Thymus (tissue), 11 donors: ENCODE measurements at regions not wholly inside any gene's neighbourhood (a gene's known extent, or its start where the extent isn't known, plus 50 kb on each side); places are given as distances from the start of the nearest gene placed in this dataset.

ENCODE experiments used
- DNase-seq, 9 donors: peaks; one replicate each; pipeline ENCODE4 v3.0.0-alpha.2; 2013; ENCODE audit warnings: low spot score in 9 of 9, low read depth in 6 of 9, missing footprints in 1 of 9
- H3K27ac ChIP-seq, 2 donors: one replicate each; pipeline ENCODE4 v1.5.1; 2013; ENCODE audit warnings: control low read depth in 1 of 2, low read depth in 1 of 2, low read length in 1 of 2, mild to moderate bottlenecking in 1 of 2, moderate library complexity in 1 of 2
- H3K27me3 ChIP-seq, 2 donors: one replicate each; pipeline ENCODE4 v1.5.1; 2013; ENCODE audit warnings: low read length in 1 of 2; ENCODE audit not compliant: control insufficient read depth in 2 of 2, insufficient read depth in 1 of 2
- H3K36me3 ChIP-seq, 2 donors: one replicate each; pipeline ENCODE4 v1.5.1; 2013; ENCODE audit warnings: low read length in 1 of 2, mild to moderate bottlenecking in 1 of 2, moderate library complexity in 1 of 2; ENCODE audit not compliant: control insufficient read depth in 2 of 2, insufficient read depth in 2 of 2
- H3K4me1 ChIP-seq, 2 donors: one replicate each; pipeline ENCODE4 v1.5.1; 2013; ENCODE audit warnings: low read length in 2 of 2; ENCODE audit not compliant: control insufficient read depth in 2 of 2, insufficient read depth in 2 of 2
- H3K4me3 ChIP-seq, 2 donors: one replicate each; pipeline ENCODE4 v1.5.1; 2013; ENCODE audit warnings: low read length in 2 of 2, control low read depth in 1 of 2, mild to moderate bottlenecking in 1 of 2
- H3K9me3 ChIP-seq, 2 donors: one replicate each; pipeline ENCODE4 v1.5.1; 2013; ENCODE audit warnings: low read length in 1 of 2, mild to moderate bottlenecking in 1 of 2; ENCODE audit not compliant: control insufficient read depth in 2 of 2, insufficient read depth in 1 of 2
- WGBS: extraction: QIAGEN DNeasy Blood & Tissue Kit; methylation state at CpG from one replicate; pipeline ENCODE4 v1.1.7; 2013; 5-methylcytosine and 5-hydroxymethylcytosine counted together
- donor health status: healthy.

DNA sequence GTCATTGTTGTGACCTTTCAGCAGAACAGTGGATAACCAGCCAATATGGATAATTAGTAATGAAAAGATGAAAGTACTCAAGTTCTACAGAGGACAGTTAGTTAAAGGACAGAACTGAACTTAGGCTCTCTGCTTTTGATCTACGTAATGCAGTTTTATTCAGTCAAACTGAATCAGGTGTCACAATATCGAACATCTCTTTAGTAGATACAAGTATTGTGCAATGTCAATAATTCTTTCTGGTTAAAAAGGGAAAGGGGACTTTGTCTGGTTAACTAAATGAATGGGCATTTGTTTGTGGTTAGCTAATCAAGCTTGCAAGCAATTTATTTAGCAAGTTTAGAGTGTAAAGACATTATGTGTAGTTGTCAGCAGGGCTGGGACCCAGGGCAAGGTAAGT lies 562.2 kb upstream of the PTBP2 start:
- Histone ChIP-seq H3K27me3 (no peaks in the 10 kb centered on the region), H3K4me3 (no peak overlapping the region), H3K36me3 (no peaks in the 10 kb centered on the region), H3K4me1 (no peaks in the 10 kb centered on the region), H3K27ac (no peak overlapping the region), H3K9me3 (peaks cover 2 to 4% of the 10 kb centered on the region in 2 donors)
- no peak for DNase-seq
- WGBS = 90% methylated on average over 2 of the region's 2 CpGs

- Histone ChIP-seq H3K27ac (no peak overlapping the region), H3K27me3 (no peaks in the 10 kb centered on the region), H3K4me1 (no peaks in the 10 kb centered on the region), H3K9me3 (no peaks in the 10 kb centered on the region), H3K4me3 (no peak overlapping the region), H3K36me3 (no peaks in the 10 kb centered on the region)
- no peak for DNase-seq
- 84% methylated on average over 4 of the region's 4 CpGs for WGBS
Measured at GRCh38 chr1:96164053-96164452, 557.5 kb upstream of the PTBP2 start.

DNA sequence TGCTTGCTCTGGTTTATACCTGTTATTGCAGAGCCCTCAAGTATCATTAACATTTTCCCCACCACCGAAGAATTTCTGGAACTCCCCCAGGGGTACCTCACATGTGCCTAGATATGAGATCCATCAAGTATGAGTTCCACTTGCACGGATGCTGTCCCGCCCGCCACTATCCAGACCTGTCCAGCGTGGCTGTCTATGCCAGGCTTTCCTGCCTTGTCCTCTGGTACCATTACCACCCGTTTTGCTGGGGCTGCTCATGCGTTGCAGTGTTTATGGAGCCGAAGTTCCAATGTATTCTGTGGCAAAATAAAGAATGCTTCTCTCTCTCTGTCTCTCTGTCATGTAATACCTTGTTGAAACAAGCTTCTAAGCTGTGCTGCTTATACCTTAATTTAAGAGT lies 543.5 kb upstream of the PTBP2 start:
- H3K4me3 ChIP-seq = no peak overlapping the region
- DNase-seq = no peak
- 93% methylated on average over 8 of the region's 8 CpGs for WGBS

GRCh38 chr1:96183485-96183884 lies 538.1 kb upstream of the PTBP2 start:
- Histone ChIP-seq H3K4me3 (no peak overlapping the region), H3K9me3 (no peaks in the 10 kb centered on the region), H3K27ac (no peak overlapping the region), H3K36me3 (no peaks in the 10 kb centered on the region), H3K27me3 (no peaks in the 10 kb centered on the region), H3K4me1 (no peaks in the 10 kb centered on the region)
- 80% methylated on average over 2 of the region's 2 CpGs for WGBS
- no peak for DNase-seq

More for the DNA sequence above, 543.5 kb upstream of the PTBP2 start:
- Histone ChIP-seq H3K4me1 (no peaks in the 10 kb centered on the region), H3K36me3 (no peaks in the 10 kb centered on the region), H3K27me3 (no peaks in the 10 kb centered on the region), H3K9me3 (peaks cover 0 to 3% of the 10 kb centered on the region in 2 donors), H3K27ac (no peak overlapping the region)

- Histone ChIP-seq H3K4me3 (no peak overlapping the region), H3K9me3 (no peaks in the 10 kb centered on the region), H3K27ac (no peak overlapping the region), H3K4me1 (no peaks in the 10 kb centered on the region), H3K36me3 (no peaks in the 10 kb centered on the region), H3K27me3 (no peaks in the 10 kb centered on the region)
- 81% methylated on average over 6 of the region's 6 CpGs for WGBS
- no peak for DNase-seq
Measured at GRCh38 chr1:96183928-96184327, 537.7 kb upstream of the PTBP2 start.

- Histone ChIP-seq H3K4me3 (no peak overlapping the region), H3K27me3 (no peaks in the 10 kb centered on the region), H3K9me3 (no peaks in the 10 kb centered on the region), H3K36me3 (no peaks in the 10 kb centered on the region), H3K4me1 (no peaks in the 10 kb centered on the region), H3K27ac (no peak overlapping the region)
- WGBS = 83% methylated on average over 2 of the region's 2 CpGs
- no peak for DNase-seq
Measured at GRCh38 chr1:96185181-96185580, 536.4 kb upstream of the PTBP2 start.

DNA sequence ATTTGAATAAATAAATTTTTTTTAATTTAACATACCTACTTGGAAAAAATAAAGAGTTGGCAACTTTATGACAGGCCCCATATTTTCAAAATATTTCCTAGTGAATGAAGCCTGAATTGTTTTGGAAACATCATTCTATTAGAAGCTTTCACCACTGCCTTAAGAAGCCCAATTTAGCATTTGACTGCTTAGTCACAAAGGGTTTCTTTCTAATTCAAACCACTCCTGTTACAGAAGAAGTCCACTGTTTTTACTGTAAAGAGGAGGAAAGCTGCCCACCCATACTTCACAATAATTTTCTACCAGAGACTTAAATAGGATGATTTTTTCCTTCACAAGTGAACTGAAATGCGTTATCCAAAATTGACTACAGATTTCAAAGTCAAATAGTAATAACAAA lies 534.6 kb upstream of the PTBP2 start:
- no peak overlapping the region for H3K27ac ChIP-seq

GRCh38 chr1:96191165-96191564 lies 530.4 kb upstream of the PTBP2 start:
- Histone ChIP-seq H3K9me3 (peaks cover 0 to 7% of the 10 kb centered on the region in 2 donors), H3K27ac (no peak overlapping the region), H3K36me3 (no peaks in the 10 kb centered on the region), H3K4me1 (no peaks in the 10 kb centered on the region), H3K4me3 (no peak overlapping the region), H3K27me3 (no peaks in the 10 kb centered on the region)
- no peak for DNase-seq
- WGBS = 62% methylated on average over 2 of the region's 2 CpGs

More for the DNA sequence above, 534.6 kb upstream of the PTBP2 start:
- no peak for DNase-seq
- Histone ChIP-seq H3K4me1 (no peaks in the 10 kb centered on the region), H3K9me3 (no peaks in the 10 kb centered on the region), H3K36me3 (no peaks in the 10 kb centered on the region), H3K27me3 (no peaks in the 10 kb centered on the region), H3K4me3 (no peak overlapping the region)
- 82% methylated on average over 1 of the region's 1 CpG for WGBS

GRCh38 chr1:96206451-96206850 lies 515.1 kb upstream of the PTBP2 start:
- no peaks in the 10 kb centered on the region for H3K27me3 ChIP-seq
- no peak overlapping the region for H3K4me3 ChIP-seq
- H3K4me1 ChIP-seq = no peaks in the 10 kb centered on the region
- H3K9me3 ChIP-seq = no peaks in the 10 kb centered on the region
- WGBS = 67% methylated on average over 2 of the region's 2 CpGs
- H3K36me3 ChIP-seq = no peaks in the 10 kb centered on the region
- no peak for DNase-seq
- H3K27ac ChIP-seq = no peak overlapping the region

GRCh38 chr1:96207936-96208335 lies 513.6 kb upstream of the PTBP2 start:
- Histone ChIP-seq H3K27me3 (no peaks in the 10 kb centered on the region), H3K4me3 (no peak overlapping the region), H3K36me3 (no peaks in the 10 kb centered on the region), H3K27ac (no peak overlapping the region), H3K9me3 (no peaks in the 10 kb centered on the region), H3K4me1 (no peaks in the 10 kb centered on the region)
- WGBS = 92% methylated on average over 2 of the region's 2 CpGs
- no peak for DNase-seq
